Heart left ventricle (tissue), 16 donors: ENCODE measurements at regions not wholly inside any gene's neighbourhood (a gene's known extent, or its start where the extent isn't known, plus 50 kb on each side); places are given as distances from the start of the nearest gene placed in this dataset.

Experiments
- ATAC-seq, 4 donors: fragments of 200-7000 bp; cut with Tn5 transposase; one replicate each; pipeline ENCODE4 v1.9.1; 2020 to 2022; ENCODE audit warnings: moderate library complexity in 4 of 4, mild to moderate bottlenecking in 3 of 4, moderate number of reproducible peaks in 1 of 4
- DNase-seq, 5 donors: peaks; one replicate each; pipeline ENCODE4 v3.0.0-alpha.2; 2020
- H3K27ac ChIP-seq, 12 donors: fragments of 200-600 bp; sonication (generic) in 4 of 12; one replicate each; pipeline versions ENCODE4 v1.5.0 to v1.8.0; 2016 to 2022; ENCODE audit warnings: mild to moderate bottlenecking in 2 of 12
- H3K27me3 ChIP-seq, 9 donors: fragments of 200-600 bp; sonication (generic) in 2 of 9; one replicate each; pipeline versions ENCODE4 v1.5.1 to v1.8.0; 2016 to 2022; ENCODE audit warnings: mild to moderate bottlenecking in 3 of 9
- H3K36me3 ChIP-seq, 9 donors: fragments of 200-600 bp; sonication (generic) in 2 of 9; one replicate each; pipeline versions ENCODE4 v1.5.0 to v1.8.0; 2018 to 2022; ENCODE audit warnings: mild to moderate bottlenecking in 2 of 9
- H3K4me1 ChIP-seq, 12 donors: fragments of 200-600 bp; sonication (generic) in 4 of 12; one replicate each; pipeline versions ENCODE4 v1.5.0 to v1.8.0; 2016 to 2022; ENCODE audit warnings: mild to moderate bottlenecking in 3 of 12
- H3K4me3 ChIP-seq, 12 donors: fragments of 200-600 bp; sonication (generic) in 4 of 12; one replicate each; pipeline versions ENCODE4 v1.5.0 to v1.8.0; 2017 to 2022; ENCODE audit warnings: mild to moderate bottlenecking in 9 of 12, moderate library complexity in 4 of 12
- H3K9me3 ChIP-seq, 12 donors: fragments of 200-600 bp; sonication (generic) in 4 of 12; one replicate each; pipeline versions ENCODE4 v1.5.0 to v1.8.0; 2016 to 2022; ENCODE audit warnings: mild to moderate bottlenecking in 1 of 12
- POLR2A ChIP-seq, 2 donors: fragments of 450-650 bp; IDR thresholded peaks; one replicate each; pipeline ENCODE4 v1.6.1; 2017; ENCODE audit warnings: antibody characterized with exemption in 2 of 2, mild to moderate bottlenecking in 2 of 2, moderate library complexity in 2 of 2
- WGBS, 4 donors: extraction: QIAGEN DNeasy Blood & Tissue Kit in 2 of 4; methylation state at CpG; one replicate each; pipeline versions ENCODE4 v1.1.5 to v1.1.7; 2013 to 2018; 5-methylcytosine and 5-hydroxymethylcytosine counted together
- intact Hi-C, 10 donors: fragments of 100-400 bp; cut with DNase I; formaldehyde crosslinking; loops; one replicate each; pipeline versions ENCODE4 v1.11.1 to v1.14.2; 2022
- TF ChIP-seq, protein P1 (sequence below), 12 donors: fragments of 200-600 bp; sonication (generic) in 4 of 12; IDR thresholded peaks; one replicate each; pipeline versions ENCODE4 v1.5.0 to v1.8.0; 2018 to 2022; ENCODE audit warnings: antibody characterized with exemption in 12 of 12, mild to moderate bottlenecking in 5 of 12
- donor health status: ischemic (EF 13 %, LVEDD 7.1; RV severe dilation, severe dysfunction).
- donor health status: healthy with polysubstance abuse.
- donor health status: DM: no; HTN: yes; CAD: no.
- donor health status: DM: no; HTN: no; CAD: no.
- donor health status: ischemic (EF 25% LVEDD 6.9; RV normal size, moderate dysfunction).
- donor health status: ischemic (EF 25% LVEDD 5.7; RV mildly dilated, moderate dysfunction).
- donor health status: healthy.
- donor health status: DM: yes; HTN: yes; CAD: no.
- donor health status: ischemic (EF 35%, LVEDD 5.7; RV mildly dilated, moderate dysfunction).
- donor health status: nonischemic (EF 11% LVEDD 7.7; RV severe dilation, severe dysfunction).
- donor health status: DM: yes; HTN: yes; CAD: no.
- donor health status: PGD.
- donor health status: ischemic (EF 29% LVEDD 5.4; RV normal size, mild dysfunction).
- donor health status: nonischemic (EF 23%, LVEDD 6.1; RV moderate dilation, normal function).

DNA sequence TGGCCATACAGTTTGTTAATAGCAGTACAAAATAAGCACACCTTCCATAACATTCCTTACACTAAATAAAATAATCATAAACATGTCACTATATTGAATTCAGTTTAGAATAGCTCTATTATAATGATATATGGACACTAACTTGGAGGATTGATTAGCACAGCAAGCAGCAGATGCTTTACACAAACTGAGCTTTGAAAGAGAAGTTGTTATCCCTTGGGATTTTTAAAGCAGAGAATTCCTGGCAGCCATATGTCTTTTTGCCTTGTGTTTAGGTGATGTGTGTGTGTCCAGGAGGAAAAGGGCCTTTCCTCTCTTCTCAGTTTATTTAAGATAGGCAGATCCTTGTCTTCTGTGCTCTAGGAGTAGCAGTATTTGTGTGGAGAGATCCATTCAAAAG lies 232.2 kb upstream of the GRIN3A start:
- Histone ChIP-seq H3K9me3 (no peaks in the 10 kb centered on the region), H3K27ac (no peak overlapping the region), H3K36me3 (no peaks in the 10 kb centered on the region), H3K4me1 (no peaks in the 10 kb centered on the region), H3K4me3 (no peak overlapping the region), H3K27me3 (no peaks in the 10 kb centered on the region)
- ATAC-seq (no peak), DNase-seq (no peak)
- intact Hi-C loops: no loop called here
- TF ChIP-seq, protein P1, sequence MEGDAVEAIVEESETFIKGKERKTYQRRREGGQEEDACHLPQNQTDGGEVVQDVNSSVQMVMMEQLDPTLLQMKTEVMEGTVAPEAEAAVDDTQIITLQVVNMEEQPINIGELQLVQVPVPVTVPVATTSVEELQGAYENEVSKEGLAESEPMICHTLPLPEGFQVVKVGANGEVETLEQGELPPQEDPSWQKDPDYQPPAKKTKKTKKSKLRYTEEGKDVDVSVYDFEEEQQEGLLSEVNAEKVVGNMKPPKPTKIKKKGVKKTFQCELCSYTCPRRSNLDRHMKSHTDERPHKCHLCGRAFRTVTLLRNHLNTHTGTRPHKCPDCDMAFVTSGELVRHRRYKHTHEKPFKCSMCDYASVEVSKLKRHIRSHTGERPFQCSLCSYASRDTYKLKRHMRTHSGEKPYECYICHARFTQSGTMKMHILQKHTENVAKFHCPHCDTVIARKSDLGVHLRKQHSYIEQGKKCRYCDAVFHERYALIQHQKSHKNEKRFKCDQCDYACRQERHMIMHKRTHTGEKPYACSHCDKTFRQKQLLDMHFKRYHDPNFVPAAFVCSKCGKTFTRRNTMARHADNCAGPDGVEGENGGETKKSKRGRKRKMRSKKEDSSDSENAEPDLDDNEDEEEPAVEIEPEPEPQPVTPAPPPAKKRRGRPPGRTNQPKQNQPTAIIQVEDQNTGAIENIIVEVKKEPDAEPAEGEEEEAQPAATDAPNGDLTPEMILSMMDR (IDR thresholded peaks at IDR 0.05): no peak
- no peak for TF ChIP-seq POLR2A (IDR thresholded peaks at IDR 0.05)

DNA sequence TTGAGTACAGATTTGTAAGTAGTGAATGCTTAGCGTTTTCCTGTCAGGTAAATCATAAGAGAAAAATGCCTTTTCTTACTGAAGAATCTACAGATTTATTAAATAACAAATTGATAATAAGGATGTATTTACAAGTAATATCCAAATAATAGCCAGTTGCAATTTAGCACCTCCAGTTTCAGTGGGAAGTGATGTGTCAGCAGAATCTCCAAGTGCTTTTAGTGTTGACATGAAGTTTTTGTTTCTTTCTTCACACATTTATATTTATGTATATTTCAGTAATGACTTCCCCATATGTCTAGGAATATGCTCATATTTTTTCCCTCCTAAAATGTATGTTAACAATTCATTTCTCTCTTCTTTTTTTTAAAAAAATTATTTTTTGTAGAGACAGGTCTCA lies 229.9 kb upstream of the GRIN3A start:
- no peak for DNase-seq
- Histone ChIP-seq H3K36me3 (no peaks in the 10 kb centered on the region), H3K4me1 (no peaks in the 10 kb centered on the region), H3K27ac (no peak overlapping the region), H3K9me3 (no peaks in the 10 kb centered on the region), H3K27me3 (no peaks in the 10 kb centered on the region), H3K4me3 (no peak overlapping the region)
- TF ChIP-seq, protein P1 (IDR thresholded peaks at IDR 0.05): no peak
- no peak for TF ChIP-seq POLR2A (IDR thresholded peaks at IDR 0.05)
- ATAC-seq: no peak
- intact Hi-C loops: no loop called here
- WGBS, 4 donors: 91 to 96% (median 94%) methylated on average over 1 of the region's 1 CpG

DNA sequence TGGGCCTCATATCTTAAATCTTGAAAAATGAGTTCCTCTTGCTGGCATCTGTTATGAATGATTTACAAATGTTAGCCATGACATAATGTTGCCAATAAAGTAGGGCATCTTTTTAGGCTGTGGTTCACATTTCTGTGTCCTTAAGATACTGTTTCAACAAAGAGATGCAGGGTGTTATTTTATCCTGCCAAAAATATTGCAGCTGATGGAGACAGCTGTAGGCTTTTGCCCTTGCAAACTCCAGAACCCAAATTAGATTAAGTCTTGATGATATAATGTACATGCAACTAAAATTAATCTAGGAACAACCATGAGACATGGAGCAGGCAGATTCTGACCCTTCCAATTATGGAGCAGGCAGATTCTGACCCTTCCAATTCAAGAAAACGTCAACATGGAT lies 228.2 kb upstream of the GRIN3A start:
- intact Hi-C loops: no loop called here
- Histone ChIP-seq H3K4me3 (no peak overlapping the region), H3K27ac (no peak overlapping the region), H3K27me3 (no peaks in the 10 kb centered on the region), H3K4me1 (no peaks in the 10 kb centered on the region), H3K9me3 (peaks cover 0 to 2% (median 0%) of the 10 kb centered on the region in 12 donors), H3K36me3 (no peaks in the 10 kb centered on the region)
- TF ChIP-seq, protein P1 (IDR thresholded peaks at IDR 0.05): no peak
- no peak for ATAC-seq
- no peak for DNase-seq
- 31 to 47% (median 37%) methylated on average over 1 of the region's 1 CpG for WGBS, 4 donors

DNA sequence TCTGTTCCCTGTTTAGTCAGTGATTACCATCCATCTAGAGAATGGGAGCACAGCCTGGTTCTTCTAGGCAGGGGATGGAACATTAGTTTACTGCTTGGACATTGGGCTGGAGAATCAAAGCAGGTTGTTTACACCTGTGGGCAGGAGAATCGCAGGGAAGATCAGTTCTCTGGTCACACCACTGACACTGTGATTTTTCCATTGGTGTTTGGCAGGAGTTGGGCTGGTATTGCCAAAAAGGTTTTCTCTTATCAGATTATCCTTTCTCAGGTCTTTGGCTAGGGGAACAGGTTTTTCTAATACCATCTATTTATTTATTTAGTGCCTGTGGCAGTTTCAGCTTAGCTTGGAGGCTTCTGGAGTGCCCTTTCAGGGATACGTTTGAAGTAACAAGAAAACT lies 219.3 kb upstream of the GRIN3A start:
- H3K4me1 ChIP-seq: no peaks in the 10 kb centered on the region
- WGBS, 4 donors: 83 to 88% (median 84%) methylated on average over 2 of the region's 2 CpGs
- H3K4me3 ChIP-seq: no peak overlapping the region
- DNase-seq (no peak), ATAC-seq (no peak)
- H3K27ac ChIP-seq: no peak overlapping the region
- H3K36me3 ChIP-seq: no peaks in the 10 kb centered on the region
- peaks cover 0 to 4% (median 0%) of the 10 kb centered on the region in 12 donors for H3K9me3 ChIP-seq
- intact Hi-C loops: no loop called here
- no peaks in the 10 kb centered on the region for H3K27me3 ChIP-seq
- TF ChIP-seq, protein P1 (IDR thresholded peaks at IDR 0.05): no peak
- TF ChIP-seq POLR2A (IDR thresholded peaks at IDR 0.05): no peak
